ENCODE measurements at regions not wholly inside any gene's neighbourhood (a gene's known extent, or its start where the extent isn't known, plus 50 kb on each side); places are given as distances from the start of the nearest gene placed in this dataset.

GRCh38 chr16:6856578-6856977 lies 476.1 kb upstream of the RBFOX1 start:
- TF ChIP-seq EZH2phosphoT487 (IDR thresholded peaks at IDR 0.05; ENCODE audit: insufficient read depth, low read depth): no peak
- TF ChIP-seq EZH2 (IDR thresholded peaks at IDR 0.05; ENCODE audit: insufficient read depth, poor library complexity, severe bottlenecking): no peak

All from GM23248 (cell line).